Prostate gland (tissue), 2 donors: ENCODE measurements at regions not wholly inside any gene's neighbourhood (a gene's known extent, or its start where the extent isn't known, plus 50 kb on each side); places are given as distances from the start of the nearest gene placed in this dataset.

ENCODE experiments used
- POLR2A ChIP-seq: fragments of 450-650 bp; IDR thresholded peaks from one replicate; pipeline ENCODE4 v1.6.1; 2016; ENCODE audit warnings: antibody characterized with exemption, mild to moderate bottlenecking
- TF ChIP-seq, protein P1 (sequence below), 4 experiments: fragments of 200-600 bp in 2 of 4; fragments of 450-650 bp in 2 of 4; sonication (generic) in 2 of 4; IDR thresholded peaks; 1 replicate in 3 of 4; 2 replicates in 1 of 4; pipeline ENCODE4 v1.5.1; 2016 to 2019; ENCODE audit warnings: antibody characterized with exemption in 4 of 4, mild to moderate bottlenecking in 2 of 4, moderate library complexity in 2 of 4

DNA sequence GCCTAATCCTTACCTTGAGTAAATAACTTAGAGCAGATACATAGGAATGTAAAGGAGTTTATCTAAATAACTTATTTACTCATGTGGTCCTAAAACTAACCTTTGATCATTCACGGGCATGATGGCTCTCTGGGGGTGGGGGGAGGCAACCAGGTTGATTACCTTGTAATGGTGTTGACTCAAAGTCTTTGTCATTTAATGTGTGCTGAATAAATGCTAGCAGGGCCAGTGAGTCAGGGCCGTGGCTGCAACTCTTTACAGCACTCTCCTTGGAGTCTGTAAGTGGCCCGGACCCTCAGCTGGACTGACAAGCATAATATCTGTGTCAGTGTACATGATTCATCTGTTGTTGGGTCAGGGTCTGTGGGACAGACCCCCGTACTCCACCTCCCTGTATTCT lies 203.0 kb downstream of the EPM2A start:
- TF ChIP-seq, protein P1, sequence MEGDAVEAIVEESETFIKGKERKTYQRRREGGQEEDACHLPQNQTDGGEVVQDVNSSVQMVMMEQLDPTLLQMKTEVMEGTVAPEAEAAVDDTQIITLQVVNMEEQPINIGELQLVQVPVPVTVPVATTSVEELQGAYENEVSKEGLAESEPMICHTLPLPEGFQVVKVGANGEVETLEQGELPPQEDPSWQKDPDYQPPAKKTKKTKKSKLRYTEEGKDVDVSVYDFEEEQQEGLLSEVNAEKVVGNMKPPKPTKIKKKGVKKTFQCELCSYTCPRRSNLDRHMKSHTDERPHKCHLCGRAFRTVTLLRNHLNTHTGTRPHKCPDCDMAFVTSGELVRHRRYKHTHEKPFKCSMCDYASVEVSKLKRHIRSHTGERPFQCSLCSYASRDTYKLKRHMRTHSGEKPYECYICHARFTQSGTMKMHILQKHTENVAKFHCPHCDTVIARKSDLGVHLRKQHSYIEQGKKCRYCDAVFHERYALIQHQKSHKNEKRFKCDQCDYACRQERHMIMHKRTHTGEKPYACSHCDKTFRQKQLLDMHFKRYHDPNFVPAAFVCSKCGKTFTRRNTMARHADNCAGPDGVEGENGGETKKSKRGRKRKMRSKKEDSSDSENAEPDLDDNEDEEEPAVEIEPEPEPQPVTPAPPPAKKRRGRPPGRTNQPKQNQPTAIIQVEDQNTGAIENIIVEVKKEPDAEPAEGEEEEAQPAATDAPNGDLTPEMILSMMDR (IDR thresholded peaks at IDR 0.05) = no peak
- TF ChIP-seq POLR2A = no peak
